GM18526 (cell line): ENCODE measurements at regions not wholly inside any gene's neighbourhood (a gene's known extent, or its start where the extent isn't known, plus 50 kb on each side); places are given as distances from the start of the nearest gene placed in this dataset.

ENCODE experiments used
- POLR2A ChIP-seq: IDR thresholded peaks from 3 replicates; pipeline ENCODE4 v1.6.1; 2011; ENCODE audit not compliant: insufficient read length; ENCODE audit errors: extremely low read depth

- TF ChIP-seq POLR2A = no peak
Measured at GRCh38 chr1:157376681-157377080, 175.6 kb downstream of the FCRL5 start.

GRCh38 chr1:157371826-157372225 is 180.5 kb downstream of the FCRL5 start:
- TF ChIP-seq POLR2A = no peak

GRCh38 chr1:157371221-157371620 is 181.1 kb downstream of the FCRL5 start:
- TF ChIP-seq POLR2A = no peak

GRCh38 chr1:157370698-157371097 is 181.6 kb downstream of the FCRL5 start:
- TF ChIP-seq POLR2A = no peak

- TF ChIP-seq POLR2A = no peak
Measured at GRCh38 chr1:157369808-157370521, 182.3 kb downstream of the FCRL5 start.

GRCh38 chr1:157368363-157368762 is 184.0 kb downstream of the FCRL5 start:
- no peak for TF ChIP-seq POLR2A

GRCh38 chr1:157367870-157368269 is 184.4 kb downstream of the FCRL5 start:
- no peak for TF ChIP-seq POLR2A

- TF ChIP-seq POLR2A = no peak
Measured at GRCh38 chr1:157367091-157367739, 185.1 kb downstream of the FCRL5 start.

GRCh38 chr1:157364612-157365011 is 187.7 kb downstream of the FCRL5 start:
- no peak for TF ChIP-seq POLR2A

- TF ChIP-seq POLR2A = no peak
Measured at GRCh38 chr1:157363660-157364140, 188.6 kb downstream of the FCRL5 start.

- TF ChIP-seq POLR2A = no peak
Measured at GRCh38 chr1:157360023-157360390, 192.3 kb downstream of the FCRL5 start.

- no peak for TF ChIP-seq POLR2A
Measured at GRCh38 chr1:157359314-157360022, 192.8 kb downstream of the FCRL5 start.

GRCh38 chr1:157357111-157357510 is 195.2 kb downstream of the FCRL5 start:
- TF ChIP-seq POLR2A = no peak

GRCh38 chr1:157356601-157357000 is 195.7 kb downstream of the FCRL5 start:
- TF ChIP-seq POLR2A = no peak

GRCh38 chr1:157353546-157353945 is 198.8 kb downstream of the FCRL5 start:
- TF ChIP-seq POLR2A = no peak

GRCh38 chr1:157352817-157353408 is 199.4 kb downstream of the FCRL5 start:
- TF ChIP-seq POLR2A = no peak
